ENCODE measurements at regions not wholly inside any gene's neighbourhood (a gene's known extent, or its start where the extent isn't known, plus 50 kb on each side); places are given as distances from the start of the nearest gene placed in this dataset.

DNA sequence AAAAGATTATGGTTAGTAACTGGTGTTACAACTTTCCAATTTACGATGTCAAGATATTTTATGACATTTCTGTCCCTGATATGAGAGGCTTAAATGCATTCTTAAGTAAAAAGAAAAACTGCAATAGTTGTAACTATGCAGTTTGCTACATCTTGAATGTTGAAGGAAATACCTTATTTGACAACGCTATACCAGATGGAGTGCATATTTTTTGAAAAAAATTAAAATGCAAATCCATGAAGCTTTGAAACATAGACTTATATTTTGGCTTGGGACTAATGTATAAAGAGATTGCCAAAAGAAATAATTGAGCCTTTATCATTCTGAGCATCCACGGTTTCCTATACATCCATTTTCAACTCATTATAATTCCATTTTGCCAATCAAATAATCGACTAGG is 579.4 kb downstream of the TAF11L14 start:
- no peak for TF ChIP-seq CTCF (IDR thresholded peaks at IDR 0.05; ENCODE audit: insufficient read depth, low read length)
- TF ChIP-seq, protein P1, sequence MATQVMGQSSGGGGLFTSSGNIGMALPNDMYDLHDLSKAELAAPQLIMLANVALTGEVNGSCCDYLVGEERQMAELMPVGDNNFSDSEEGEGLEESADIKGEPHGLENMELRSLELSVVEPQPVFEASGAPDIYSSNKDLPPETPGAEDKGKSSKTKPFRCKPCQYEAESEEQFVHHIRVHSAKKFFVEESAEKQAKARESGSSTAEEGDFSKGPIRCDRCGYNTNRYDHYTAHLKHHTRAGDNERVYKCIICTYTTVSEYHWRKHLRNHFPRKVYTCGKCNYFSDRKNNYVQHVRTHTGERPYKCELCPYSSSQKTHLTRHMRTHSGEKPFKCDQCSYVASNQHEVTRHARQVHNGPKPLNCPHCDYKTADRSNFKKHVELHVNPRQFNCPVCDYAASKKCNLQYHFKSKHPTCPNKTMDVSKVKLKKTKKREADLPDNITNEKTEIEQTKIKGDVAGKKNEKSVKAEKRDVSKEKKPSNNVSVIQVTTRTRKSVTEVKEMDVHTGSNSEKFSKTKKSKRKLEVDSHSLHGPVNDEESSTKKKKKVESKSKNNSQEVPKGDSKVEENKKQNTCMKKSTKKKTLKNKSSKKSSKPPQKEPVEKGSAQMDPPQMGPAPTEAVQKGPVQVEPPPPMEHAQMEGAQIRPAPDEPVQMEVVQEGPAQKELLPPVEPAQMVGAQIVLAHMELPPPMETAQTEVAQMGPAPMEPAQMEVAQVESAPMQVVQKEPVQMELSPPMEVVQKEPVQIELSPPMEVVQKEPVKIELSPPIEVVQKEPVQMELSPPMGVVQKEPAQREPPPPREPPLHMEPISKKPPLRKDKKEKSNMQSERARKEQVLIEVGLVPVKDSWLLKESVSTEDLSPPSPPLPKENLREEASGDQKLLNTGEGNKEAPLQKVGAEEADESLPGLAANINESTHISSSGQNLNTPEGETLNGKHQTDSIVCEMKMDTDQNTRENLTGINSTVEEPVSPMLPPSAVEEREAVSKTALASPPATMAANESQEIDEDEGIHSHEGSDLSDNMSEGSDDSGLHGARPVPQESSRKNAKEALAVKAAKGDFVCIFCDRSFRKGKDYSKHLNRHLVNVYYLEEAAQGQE (IDR thresholded peaks at IDR 0.05; ENCODE audit: insufficient replicate concordance, low read depth), result no peak

Data from HL-60 (cell line).